ENCODE measurements at regions not wholly inside any gene's neighbourhood (a gene's known extent, or its start where the extent isn't known, plus 50 kb on each side); places are given as distances from the start of the nearest gene placed in this dataset.

DNA sequence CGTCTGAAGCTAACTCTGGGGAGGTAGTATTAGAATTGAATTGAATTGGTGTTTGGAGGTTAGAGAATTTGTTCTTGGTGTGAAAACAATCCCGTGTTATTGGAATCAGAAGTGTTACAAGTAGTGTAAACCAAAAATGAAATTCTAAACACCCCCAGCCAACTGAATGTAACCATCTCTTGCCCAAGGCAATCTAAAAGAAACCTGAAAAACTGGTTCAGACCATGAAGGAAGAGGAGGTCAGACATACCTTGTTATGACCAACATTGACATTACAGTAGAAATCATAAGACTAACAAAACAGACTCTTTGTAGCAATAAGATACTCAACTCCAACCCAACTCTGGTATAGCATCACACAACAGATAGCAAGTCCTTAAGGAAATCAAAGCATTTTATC, 159.0 kb downstream of the TUSC1 start:
- Mint-ChIP-seq H3K4me3 (no peak overlapping the region), H3K27me3 (no peaks in the 10 kb centered on the region), H3K4me1 (ENCODE audit: low read depth) (no peaks in the 10 kb centered on the region), H3K27ac (no peak overlapping the region), H3K9me3 (peaks cover 10% of the 10 kb centered on the region), H3K36me3 (ENCODE audit: low read depth) (no peaks in the 10 kb centered on the region)
- POLR2A ChIA-PET: no interaction called here
- H3K9me3 ChIP-seq (ENCODE audit: control insufficient read depth in 1 of 2, insufficient read depth in 1 of 2, low read length in 2 of 2): peaks cover 0 to 10% of the 10 kb centered on the region in 2 experiments
- H3K27ac ChIP-seq (ENCODE audit: low read depth in 1 of 2, low read length in 2 of 2): no peak overlapping the region
- CTCF ChIA-PET: no interaction called here
- intact Hi-C loops (cut with DNase I, micrococcal nuclease): no loop called here
- no peak for DNase-seq
- no peaks in the 10 kb centered on the region for H3K36me3 ChIP-seq (ENCODE audit: insufficient read depth, low read length)
- ATAC-seq (ENCODE audit: poor library complexity): no peak
- H3K4me3 ChIP-seq (ENCODE audit: low read length): no peak overlapping the region
- H3K27me3 ChIP-seq (ENCODE audit: control insufficient read depth in 1 of 2, insufficient read depth in 2 of 2, low read length in 2 of 2): no peaks in the 10 kb centered on the region
- no peaks in the 10 kb centered on the region for H3K4me1 ChIP-seq (ENCODE audit: insufficient read depth, low read length)
- TF ChIP-seq, protein P1, sequence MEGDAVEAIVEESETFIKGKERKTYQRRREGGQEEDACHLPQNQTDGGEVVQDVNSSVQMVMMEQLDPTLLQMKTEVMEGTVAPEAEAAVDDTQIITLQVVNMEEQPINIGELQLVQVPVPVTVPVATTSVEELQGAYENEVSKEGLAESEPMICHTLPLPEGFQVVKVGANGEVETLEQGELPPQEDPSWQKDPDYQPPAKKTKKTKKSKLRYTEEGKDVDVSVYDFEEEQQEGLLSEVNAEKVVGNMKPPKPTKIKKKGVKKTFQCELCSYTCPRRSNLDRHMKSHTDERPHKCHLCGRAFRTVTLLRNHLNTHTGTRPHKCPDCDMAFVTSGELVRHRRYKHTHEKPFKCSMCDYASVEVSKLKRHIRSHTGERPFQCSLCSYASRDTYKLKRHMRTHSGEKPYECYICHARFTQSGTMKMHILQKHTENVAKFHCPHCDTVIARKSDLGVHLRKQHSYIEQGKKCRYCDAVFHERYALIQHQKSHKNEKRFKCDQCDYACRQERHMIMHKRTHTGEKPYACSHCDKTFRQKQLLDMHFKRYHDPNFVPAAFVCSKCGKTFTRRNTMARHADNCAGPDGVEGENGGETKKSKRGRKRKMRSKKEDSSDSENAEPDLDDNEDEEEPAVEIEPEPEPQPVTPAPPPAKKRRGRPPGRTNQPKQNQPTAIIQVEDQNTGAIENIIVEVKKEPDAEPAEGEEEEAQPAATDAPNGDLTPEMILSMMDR (IDR thresholded peaks at IDR 0.05): no peak

DNA sequence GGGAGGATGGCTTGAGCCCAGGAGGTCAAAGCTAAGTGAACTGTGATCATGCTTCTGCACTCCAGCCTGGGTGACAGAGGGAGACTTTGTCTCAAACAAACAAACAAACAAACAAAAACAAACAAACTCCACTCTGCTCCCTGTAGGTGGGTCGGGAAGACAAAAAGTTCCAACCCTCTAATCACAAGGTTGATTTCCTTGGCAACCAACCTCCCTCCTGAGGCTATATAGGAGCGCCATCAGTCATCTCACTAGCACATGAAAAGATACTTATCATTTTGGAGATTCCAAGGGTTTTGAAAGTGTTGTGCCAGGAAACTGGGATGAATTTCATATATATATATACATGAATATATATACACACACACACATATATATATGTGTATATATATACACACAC, 160.5 kb downstream of the TUSC1 start:
- Mint-ChIP-seq H3K4me3 (no peak overlapping the region), H3K27ac (no peak overlapping the region)
- intact Hi-C loops (cut with DNase I, micrococcal nuclease): no loop called here

DNA sequence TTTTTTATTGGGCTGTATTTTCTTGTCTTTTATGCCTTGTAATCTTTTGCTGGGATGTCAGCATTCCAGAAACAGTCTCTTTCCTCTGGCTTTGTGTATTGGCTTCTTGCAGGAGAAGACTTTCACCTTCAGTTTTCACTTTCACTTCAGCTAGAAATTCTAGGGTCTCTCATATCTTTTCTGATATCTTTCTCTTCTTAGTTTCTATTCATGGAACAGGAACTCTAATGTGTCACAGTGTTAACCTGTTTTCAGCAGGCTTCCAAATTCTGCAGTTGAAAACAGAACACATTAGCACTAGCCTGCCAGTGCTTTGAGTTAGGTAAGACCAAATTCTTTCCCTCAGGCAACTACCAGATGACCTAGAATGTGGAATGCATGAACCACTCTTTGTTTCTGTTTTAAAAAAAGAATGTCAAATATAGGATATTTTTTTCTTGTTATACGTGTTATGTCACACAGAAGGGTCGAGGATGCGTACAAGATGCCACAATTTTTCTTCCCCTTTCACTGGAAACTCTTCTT, 164.7 kb downstream of the TUSC1 start:
- H3K27ac Mint-ChIP-seq: no peak overlapping the region
- H3K4me1 Mint-ChIP-seq (ENCODE audit: low read depth): no peaks in the 10 kb centered on the region
- no peak overlapping the region for H3K4me3 ChIP-seq (ENCODE audit: low read length)
- TF ChIP-seq, protein P1 (IDR thresholded peaks at IDR 0.05): no peak
- ATAC-seq (ENCODE audit: poor library complexity) (no peak), DNase-seq (no peak)
- no peaks in the 10 kb centered on the region for H3K36me3 ChIP-seq (ENCODE audit: insufficient read depth, low read length)
- no peak overlapping the region for H3K4me3 Mint-ChIP-seq
- H3K36me3 Mint-ChIP-seq (ENCODE audit: low read depth): no peaks in the 10 kb centered on the region
- H3K27me3 Mint-ChIP-seq: no peaks in the 10 kb centered on the region
- H3K27ac ChIP-seq (ENCODE audit: low read depth in 1 of 2, low read length in 2 of 2): no peak overlapping the region
- H3K4me1 ChIP-seq (ENCODE audit: insufficient read depth, low read length): no peaks in the 10 kb centered on the region
- intact Hi-C loops (cut with DNase I, micrococcal nuclease): no loop called here
- no peaks in the 10 kb centered on the region for H3K27me3 ChIP-seq (ENCODE audit: control insufficient read depth in 1 of 2, insufficient read depth in 2 of 2, low read length in 2 of 2)
- peaks cover 0 to 10% of the 10 kb centered on the region in 2 experiments for H3K9me3 ChIP-seq (ENCODE audit: control insufficient read depth in 1 of 2, insufficient read depth in 1 of 2, low read length in 2 of 2)
- ChIA-PET CTCF (no interaction called here), POLR2A (no interaction called here)
- peaks cover 22% of the 10 kb centered on the region for H3K9me3 Mint-ChIP-seq

More for the DNA sequence above, 160.5 kb downstream of the TUSC1 start:
- Histone ChIP-seq H3K27ac (ENCODE audit: low read depth in 1 of 2, low read length in 2 of 2) (no peak overlapping the region), H3K4me1 (ENCODE audit: insufficient read depth, low read length) (no peaks in the 10 kb centered on the region), H3K4me3 (ENCODE audit: low read length) (no peak overlapping the region), H3K27me3 (ENCODE audit: control insufficient read depth in 1 of 2, insufficient read depth in 2 of 2, low read length in 2 of 2) (no peaks in the 10 kb centered on the region), H3K9me3 (ENCODE audit: control insufficient read depth in 1 of 2, insufficient read depth in 1 of 2, low read length in 2 of 2) (peaks cover 0 to 10% of the 10 kb centered on the region in 2 experiments), H3K36me3 (ENCODE audit: insufficient read depth, low read length) (no peaks in the 10 kb centered on the region)
- no peaks in the 10 kb centered on the region for H3K36me3 Mint-ChIP-seq (ENCODE audit: low read depth)
- TF ChIP-seq, protein P1 (IDR thresholded peaks at IDR 0.05): no peak
- ChIA-PET POLR2A (no interaction called here), CTCF (no interaction called here)
- H3K9me3 Mint-ChIP-seq: peaks cover 15% of the 10 kb centered on the region
- H3K4me1 Mint-ChIP-seq (ENCODE audit: low read depth): no peaks in the 10 kb centered on the region
- no peak for DNase-seq
- no peak for ATAC-seq (ENCODE audit: poor library complexity)
- no peaks in the 10 kb centered on the region for H3K27me3 Mint-ChIP-seq

Measured in CD4-positive, alpha-beta T cell (primary cell).